HG02759 (cell line): ENCODE measurements at regions not wholly inside any gene's neighbourhood (a gene's known extent, or its start where the extent isn't known, plus 50 kb on each side); places are given as distances from the start of the nearest gene placed in this dataset.

ENCODE experiments used
- ATAC-seq: cut with Tn5 transposase; IDR thresholded peaks from one replicate; pipeline ENCODE4 v1.9.1; 2021; ENCODE audit warnings: mild to moderate bottlenecking, moderate library complexity; ENCODE audit not compliant: unreplicated experiment

DNA sequence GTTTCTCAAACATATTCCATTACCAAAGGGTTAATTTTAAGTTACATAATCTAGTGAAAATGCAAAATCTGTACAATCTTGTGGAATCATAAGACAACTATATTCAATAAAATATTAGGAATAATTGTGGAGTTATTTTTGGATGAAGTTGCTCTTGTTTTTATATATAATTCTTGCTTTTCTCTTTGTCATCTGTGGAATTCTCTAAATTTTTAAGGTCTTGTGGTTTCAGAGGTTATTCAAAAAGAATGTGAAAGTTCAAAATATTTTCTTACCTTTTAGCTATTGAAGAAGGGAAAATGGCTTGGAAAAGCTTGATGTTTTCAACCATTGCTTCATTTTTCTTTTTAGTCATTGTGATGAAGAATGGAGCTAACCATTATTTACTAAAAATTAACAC, 552.1 kb downstream of the TFEC start:
- no peak for ATAC-seq

DNA sequence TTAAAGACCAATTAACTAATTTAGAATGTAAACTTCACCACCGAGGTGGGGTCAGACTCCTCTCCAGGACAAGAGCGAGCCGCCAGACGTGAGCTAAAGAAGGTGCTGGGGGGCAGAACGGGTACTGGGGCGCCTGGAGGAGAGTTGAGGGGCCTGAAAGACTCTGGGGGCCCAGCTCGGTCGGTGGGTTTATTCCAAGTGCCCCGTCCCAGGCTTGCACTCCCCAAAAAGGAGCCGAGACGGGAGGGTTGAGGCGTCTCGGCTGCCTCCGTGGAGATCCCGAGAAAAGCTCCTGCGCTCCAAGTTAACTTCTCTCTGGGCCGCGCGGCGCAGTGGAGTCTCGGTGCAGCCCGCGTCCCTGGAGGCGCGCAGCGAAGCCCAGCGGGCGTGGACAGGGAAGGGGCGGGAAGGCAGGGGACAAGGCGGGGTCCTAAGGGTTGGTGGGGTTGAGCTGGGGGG, 553.3 kb downstream of the TFEC start:
- no peak for ATAC-seq

DNA sequence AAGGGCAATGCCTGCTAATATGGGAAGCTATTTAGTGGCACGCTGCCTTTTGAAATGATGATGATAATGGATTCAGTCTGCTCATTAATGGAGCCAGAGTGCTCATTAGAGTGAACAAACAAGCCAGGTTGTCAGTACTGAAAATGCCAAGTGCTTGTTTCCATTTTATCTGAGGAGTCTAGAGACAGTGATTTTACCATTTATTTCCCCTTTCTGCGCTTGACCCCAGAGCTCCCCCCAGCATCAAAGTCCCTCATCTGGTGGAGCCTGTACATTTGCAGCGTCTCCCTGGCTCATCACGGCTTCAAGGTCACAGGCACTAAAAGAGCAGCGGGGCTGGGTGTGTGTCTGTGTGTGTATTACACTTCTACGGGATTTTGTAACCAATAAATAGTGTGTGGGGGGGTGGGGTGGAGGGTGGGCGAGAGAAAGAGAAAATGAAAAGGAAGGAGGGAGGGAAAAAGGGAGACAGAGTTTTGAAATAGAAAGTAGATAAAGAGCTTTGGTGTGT, 553.8 kb downstream of the TFEC start:
- no peak for ATAC-seq

DNA sequence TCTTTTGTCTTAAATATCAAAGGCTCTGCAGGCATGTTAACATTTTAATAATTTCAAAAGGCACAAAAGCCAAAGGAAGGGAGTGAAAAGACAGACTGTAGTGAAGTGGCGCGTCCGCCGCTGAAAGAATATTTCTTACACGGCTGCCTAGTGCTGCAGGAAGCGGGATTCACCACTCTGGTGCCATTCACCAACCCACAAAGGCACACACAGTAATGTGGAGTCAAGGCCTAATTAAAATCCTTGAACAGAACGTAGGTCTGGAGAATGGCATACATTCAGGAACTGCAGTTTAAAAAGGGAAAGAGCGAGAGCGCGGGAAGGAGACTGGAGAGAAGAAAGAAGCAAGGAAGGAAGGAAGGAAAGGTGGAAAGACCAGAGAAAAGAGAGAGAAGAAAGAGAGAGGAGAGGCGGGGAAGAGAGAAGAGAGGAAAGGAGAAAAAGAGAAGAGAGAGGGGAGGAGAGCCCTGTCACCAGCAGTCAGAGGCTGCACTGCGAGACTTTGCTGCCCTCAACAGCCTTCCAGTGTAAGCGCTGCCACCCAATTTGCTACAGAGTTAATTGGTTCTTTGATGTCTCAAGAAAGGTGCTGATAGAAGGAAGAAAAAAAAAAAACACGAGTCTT, 554.0 kb downstream of the MDFIC start:
- ATAC-seq: no peak

DNA sequence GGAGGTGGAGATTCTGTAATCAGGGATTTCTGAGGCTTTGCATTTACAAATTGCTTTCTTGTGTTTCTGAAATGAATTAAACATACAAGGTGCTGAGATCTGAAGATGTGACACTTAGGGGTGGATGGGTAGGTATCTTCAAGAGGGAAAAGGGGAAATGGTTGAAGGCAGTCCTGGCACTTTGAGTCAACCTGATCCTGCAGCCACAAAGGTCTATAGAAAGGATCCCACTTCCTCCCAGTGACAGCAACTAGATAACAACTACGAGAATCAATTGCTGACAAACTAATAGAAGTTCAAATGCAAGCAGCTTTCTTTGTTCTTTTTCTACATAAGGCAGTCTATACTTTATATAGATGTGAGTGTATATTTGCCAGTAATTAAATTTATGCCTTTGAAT, 553.3 kb downstream of the MDFIC start:
- no peak for ATAC-seq

DNA sequence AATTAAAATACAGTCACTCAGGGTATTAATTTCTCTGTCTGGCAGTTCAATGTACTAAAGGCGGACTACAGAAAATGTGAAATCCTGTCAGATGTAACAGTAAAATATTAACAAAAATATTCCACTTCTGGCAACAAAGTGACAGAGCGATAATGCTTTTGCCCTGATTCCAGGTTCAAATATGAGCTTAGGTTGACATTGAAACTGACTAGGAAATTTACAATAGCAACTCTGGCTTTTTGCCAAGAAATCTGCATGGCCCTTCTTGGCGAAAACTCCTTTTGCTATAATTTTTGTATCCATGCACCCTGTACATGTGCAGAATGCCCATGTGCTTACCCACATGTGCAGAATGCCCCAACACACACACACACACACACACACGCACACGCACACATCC, 552.2 kb downstream of the MDFIC start:
- ATAC-seq: no peak

DNA sequence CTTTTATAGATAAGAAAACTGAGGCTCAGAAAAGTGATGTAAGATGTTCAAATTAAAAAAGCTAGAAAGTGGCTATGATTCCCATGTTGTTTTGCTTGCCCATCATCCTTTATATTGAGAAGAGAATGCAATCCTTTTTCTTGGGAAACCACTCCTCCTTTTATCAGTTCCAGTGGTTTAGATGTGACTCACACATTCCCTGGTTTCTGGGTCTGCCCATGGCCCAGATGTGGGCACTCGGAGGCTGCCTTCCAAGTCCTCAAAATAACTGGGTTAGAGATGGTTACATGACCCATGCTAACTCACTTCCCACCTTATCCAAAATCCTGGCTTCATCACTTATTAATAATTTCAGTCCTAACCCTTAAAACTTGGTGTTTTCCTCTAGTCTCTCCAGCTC, 550.0 kb downstream of the MDFIC start:
- ATAC-seq: no peak

DNA sequence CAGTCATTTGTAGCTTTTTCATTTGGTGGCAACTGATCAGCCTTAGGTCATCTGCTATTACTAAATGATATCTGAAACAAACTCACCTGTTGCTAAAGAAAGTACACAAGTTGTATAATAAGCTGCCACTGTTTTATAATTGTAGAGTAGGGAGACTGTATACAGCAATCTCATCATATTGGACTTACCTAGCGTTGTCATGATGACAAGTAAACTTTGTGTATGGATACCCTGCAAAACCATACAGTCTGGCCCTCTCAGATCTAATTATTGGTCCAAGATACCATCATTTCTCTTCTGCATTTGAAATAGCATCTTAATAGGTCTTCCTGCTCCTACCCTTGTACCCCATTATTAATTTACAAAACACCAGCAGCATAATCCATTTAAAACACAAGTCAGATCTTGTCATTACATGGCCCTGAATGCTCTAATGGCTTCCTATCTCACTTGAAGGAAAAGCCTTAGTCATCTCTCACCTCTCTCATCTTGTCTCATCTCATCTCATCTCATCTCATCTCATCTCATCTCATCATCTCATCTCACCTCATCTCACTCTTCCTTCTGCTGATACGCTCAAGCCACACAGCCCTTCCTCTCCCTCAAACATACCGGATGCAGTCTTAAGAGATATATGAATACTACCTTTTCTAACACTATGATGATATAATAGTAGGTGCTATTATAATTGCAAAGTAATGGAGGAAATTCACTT, 540.6 kb downstream of the MDFIC start:
- no peak for ATAC-seq

DNA sequence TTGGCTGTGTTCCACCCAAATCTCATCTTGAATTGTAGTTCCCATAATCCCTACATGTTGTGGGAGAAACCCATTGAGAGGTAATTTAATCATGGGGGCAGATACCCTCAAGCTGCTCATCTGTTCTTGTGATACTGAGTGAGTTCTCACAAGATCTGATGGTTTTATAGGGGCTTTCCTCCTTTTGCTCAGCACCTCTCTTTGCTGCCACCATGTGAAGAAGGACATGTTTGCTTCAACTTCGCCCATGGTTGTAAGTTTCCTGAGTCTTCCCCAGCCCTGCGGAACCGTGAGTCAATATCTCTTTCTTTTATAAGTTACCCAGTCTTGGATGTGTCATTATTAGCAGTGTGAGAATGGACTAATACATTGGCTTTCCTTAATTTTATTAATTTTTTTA, 527.8 kb downstream of the MDFIC start:
- no peak for ATAC-seq

DNA sequence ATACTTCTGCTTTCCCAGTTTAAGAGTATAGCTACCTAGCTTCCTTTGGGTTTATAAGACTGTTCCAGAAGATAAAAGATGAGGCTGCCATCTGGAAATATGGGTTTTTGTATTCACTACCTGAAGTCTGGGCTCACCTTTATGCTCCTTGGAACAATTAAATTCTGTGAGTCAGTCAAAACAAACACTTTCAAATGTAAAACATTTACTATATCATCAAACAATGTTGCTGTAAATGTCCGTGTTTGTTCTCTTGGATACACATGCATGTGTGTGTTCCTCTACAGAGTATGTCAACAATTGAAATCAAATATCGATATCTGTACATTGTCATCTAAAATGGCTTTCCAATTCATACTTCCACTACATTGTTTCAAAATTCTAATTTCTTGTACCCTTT, 525.6 kb downstream of the MDFIC start:
- no peak for ATAC-seq

DNA sequence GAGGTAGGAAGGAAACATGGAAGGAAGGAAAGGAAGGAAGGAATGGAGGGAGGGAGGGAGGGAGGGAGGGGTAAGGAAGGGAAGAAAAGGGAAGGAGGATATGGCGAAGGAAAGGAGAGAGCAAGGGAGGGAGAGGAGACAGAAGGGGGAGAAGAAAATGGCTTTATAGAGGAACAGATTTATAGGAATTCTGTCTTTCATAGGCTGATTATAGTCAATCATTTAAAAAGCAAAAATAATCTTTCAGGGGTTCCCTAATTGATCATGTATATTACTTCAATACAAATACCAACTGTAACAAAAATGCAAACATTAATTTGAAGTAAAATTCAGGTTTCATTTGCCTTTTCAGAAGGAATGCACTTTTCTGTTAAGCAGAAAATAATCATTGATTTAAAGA, 519.1 kb downstream of the MDFIC start:
- no peak for ATAC-seq

DNA sequence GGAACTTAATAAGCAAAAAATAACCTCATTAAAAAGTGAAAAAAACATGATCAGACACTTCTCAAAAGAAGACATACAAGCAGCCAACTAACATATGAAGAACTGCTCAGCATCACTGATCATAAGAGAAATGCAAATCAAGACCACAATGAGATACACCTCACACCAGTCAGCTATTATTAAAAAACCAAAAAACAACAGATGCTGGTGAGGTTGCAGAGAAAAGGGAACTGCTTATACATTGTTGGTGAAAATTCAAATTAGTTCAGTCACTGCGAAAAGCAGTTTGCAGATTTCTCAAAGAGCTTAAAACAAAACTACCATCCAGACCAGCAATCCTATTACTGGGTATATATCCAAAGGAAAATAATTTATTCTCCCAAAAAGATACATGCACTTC, 513.3 kb downstream of the MDFIC start:
- ATAC-seq: peak; percentile 94

DNA sequence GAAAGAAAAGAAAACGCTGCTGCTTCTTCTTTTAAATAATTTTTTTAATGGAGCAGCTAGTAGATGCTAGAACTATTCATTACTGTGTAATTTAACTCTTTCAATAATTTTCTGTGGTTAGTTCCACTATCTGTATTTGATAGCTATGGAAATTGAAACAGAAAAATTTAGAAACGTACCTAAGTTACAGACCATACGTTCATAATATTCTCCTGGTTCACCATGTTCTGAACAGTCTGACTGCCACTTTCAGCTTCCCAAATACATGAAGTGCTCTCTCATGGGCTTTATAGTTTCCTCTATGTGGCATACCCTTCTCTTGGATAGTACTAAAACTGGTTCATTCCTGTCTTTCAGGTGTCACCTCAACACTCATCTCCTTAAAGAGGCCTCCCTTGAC, 508.0 kb downstream of the MDFIC start:
- ATAC-seq: no peak

DNA sequence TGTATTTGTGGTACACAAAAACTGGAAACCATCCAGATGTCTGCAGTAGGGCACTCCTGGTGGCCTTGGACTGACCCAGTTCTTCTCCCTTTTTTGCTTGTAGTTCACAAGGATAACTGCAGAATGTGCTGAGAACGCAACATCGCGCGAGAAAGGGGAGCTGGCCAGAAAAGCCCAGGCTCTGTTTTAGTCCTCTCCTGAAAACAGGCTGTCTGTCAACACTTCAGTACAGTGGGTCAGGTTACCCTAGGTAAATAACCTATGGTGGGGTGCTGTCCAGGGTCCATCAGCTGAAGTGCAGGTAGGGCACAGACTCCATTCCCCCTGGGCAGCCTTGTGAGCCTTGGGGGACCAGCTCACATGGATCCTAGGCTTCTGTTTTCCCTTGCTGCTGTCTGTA, 495.8 kb downstream of the MDFIC start:
- no peak for ATAC-seq

DNA sequence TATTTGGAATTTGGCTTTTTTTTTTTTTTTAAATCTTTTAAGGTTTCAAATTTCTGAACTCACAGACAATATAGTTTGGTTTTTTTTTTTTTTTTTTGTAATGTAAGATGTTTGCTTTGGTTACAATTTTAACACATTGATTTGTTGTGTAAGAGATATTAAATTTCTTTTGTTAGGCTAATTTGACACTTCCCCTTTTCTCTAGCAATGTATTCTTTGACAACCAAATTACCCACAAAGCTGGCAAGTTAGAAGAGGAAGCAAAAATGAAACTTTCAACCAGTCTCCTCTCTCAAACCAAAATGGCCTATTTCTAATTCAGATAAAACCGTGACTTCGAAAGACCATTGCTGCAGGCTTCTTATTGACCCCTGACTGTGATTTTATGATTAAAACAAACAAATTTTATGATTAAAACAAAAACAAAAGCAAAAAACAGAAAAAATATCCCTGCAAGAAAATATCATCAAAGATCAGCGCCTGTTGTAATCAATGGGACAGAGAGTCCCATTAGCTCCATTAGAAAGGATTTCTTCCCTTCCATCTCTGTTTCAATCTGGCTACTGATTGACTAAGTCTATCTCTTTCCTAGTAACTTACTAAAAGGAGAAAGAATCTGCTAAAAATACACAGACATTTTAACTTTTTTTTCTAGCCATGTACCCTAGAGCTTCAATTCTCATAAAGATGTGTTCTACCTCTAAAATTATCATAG, 489.2 kb downstream of the MDFIC start:
- peak; percentile 93 for ATAC-seq

DNA sequence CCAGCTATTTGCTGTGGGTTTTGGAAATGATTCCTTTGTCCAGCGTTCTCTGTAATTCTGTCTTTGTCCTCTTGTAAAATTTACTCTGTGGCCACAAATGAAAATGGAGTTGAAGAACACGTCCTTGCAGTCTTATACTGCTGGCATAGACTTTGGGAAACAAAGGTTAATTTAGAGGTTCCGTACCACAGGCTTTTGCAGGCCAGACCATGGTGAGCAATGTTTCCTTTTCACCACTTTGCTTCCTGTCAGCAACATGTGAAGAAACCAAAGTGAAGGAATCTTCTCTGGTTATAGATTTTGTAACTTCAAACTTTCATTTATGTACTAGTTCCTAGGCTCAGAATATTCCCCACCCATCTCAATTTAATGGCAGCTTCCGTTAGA, 488.5 kb downstream of the MDFIC start:
- ATAC-seq: peak; percentile 18

DNA sequence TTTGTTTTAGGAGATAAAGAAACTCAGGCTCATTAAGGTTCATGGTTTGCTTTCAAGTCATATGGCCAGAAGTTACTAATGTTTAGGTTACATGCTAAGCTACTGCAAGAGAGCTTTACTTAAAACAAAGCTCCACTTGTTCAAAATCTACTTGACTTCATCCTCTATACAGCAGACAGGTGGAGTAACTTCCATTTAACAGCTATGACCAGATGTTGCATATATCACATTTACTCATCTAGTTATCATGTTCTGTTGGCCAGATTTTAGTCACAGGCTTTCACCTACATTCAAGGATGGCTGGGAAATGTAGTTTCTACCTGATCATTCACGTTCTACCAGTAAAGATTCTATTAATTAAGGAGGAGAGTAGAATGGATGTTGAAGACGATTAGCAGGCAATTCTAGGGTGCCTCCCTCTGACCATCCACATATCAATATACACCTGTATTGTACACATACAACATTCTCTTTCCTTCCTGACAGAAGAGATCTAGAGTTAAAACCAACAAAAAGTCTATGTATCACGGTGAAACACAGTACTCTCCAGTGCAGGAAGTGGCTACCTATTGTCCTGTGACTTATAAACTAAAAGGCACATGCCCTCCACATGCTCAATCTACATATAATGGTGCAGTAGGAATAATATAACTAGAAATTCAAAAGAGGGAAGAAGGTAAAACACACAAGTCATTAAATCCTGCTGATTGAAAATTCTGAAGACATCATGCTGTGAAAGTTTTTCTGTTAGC, 488.0 kb downstream of the MDFIC start:
- peak; percentile 36 for ATAC-seq

DNA sequence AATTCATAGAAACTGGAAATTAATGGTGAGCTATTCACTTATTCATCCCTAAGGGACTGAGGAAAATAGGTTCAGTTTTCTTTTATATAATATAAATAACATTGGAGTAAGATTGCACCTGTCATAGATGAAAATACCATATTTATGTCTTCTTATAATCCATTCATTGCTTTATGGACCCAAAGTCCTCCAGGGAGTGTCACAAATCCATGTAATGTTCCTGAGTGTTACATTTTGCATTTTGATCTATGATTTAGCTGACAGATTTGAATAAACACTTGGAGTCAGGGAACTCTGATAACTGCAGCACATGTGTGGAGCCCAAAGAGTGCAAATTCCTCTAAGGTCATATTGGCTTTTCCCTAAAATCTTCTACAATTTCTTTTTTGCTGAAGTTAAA, 484.3 kb downstream of the MDFIC start:
- no peak for ATAC-seq

DNA sequence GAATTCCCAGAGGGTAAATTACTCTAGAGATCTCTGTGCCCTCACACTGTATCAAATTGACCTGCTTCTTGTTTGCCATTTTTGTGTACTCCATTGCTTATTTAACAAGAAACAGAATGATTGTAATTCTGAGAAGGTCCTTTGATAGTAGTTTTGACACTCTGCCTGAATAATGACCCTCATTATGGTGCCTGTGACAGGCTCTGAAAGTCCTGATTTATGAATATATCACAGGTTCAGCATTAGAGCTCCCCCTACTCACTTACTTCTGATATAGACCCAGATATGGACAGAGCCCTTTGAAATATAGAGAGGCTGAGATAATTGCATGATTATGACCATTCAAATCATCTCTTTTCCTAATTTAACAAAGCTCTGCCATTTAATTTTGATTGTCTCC, 465.2 kb downstream of the MDFIC start:
- no peak for ATAC-seq

DNA sequence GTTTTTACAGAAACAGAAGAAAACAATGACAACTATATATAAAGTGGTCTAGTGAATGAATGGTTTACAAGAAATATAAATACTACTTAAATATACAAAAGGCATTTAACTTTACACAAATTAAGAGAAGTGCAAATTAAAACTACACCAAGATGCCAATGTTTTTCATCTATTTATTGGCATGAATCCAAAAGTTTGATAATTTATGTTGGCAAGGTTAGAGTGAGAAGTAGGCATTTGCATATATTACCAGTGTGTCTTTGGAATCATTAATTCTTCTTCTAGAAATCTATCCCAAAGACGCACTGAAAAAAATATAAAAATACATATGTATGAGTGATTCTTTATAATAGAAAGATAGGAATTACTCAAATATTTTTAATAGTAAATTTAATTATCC, 457.4 kb downstream of the MDFIC start:
- ATAC-seq: no peak

DNA sequence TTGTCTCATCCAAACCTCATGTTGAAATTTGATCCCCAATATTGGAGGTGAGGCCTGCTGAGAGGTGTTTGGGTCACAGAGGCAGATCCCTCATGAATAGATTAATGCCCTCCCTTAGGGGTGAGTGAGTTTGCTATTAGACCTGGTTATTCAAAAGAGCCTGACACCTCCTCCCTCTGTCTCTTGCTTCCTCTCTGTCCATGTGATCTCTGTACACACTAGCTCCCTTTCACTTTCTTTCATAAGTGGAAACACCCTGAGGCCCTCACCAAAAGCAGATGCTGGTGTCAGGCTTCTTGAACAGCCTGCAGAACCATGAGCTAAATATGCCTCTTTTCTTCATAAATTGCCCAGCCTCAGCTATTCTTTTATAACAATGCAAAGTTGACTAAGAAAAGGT, 447.1 kb downstream of the MDFIC start:
- no peak for ATAC-seq
